ENCODE measurements at regions not wholly inside any gene's neighbourhood (a gene's known extent, or its start where the extent isn't known, plus 50 kb on each side); places are given as distances from the start of the nearest gene placed in this dataset.

- TF ChIP-seq, protein P1, sequence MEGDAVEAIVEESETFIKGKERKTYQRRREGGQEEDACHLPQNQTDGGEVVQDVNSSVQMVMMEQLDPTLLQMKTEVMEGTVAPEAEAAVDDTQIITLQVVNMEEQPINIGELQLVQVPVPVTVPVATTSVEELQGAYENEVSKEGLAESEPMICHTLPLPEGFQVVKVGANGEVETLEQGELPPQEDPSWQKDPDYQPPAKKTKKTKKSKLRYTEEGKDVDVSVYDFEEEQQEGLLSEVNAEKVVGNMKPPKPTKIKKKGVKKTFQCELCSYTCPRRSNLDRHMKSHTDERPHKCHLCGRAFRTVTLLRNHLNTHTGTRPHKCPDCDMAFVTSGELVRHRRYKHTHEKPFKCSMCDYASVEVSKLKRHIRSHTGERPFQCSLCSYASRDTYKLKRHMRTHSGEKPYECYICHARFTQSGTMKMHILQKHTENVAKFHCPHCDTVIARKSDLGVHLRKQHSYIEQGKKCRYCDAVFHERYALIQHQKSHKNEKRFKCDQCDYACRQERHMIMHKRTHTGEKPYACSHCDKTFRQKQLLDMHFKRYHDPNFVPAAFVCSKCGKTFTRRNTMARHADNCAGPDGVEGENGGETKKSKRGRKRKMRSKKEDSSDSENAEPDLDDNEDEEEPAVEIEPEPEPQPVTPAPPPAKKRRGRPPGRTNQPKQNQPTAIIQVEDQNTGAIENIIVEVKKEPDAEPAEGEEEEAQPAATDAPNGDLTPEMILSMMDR (IDR thresholded peaks at IDR 0.05): no peak
- TF ChIP-seq POLR2A (IDR thresholded peaks at IDR 0.05): no peak
These were observed 543.0 kb upstream of the KCNMB2 start for GRCh38 chr3:177992993-177993970.

Measured in heart left ventricle (tissue), 13 donors.